ENCODE measurements at regions not wholly inside any gene's neighbourhood (a gene's known extent, or its start where the extent isn't known, plus 50 kb on each side); places are given as distances from the start of the nearest gene placed in this dataset.

- no peak for TF ChIP-seq POLR2A (IDR thresholded peaks at IDR 0.05)
- TF ChIP-seq CTCF (IDR thresholded peaks at IDR 0.05) = no peak
Measured at GRCh38 chr16:48676836-48677235, 66.9 kb upstream of the N4BP1 start.

Data from esophagus squamous epithelium (tissue), 4 donors.